ENCODE measurements at regions not wholly inside any gene's neighbourhood (a gene's known extent, or its start where the extent isn't known, plus 50 kb on each side); places are given as distances from the start of the nearest gene placed in this dataset.
"Not testable (repeated sequence)": the region's sequence is repeated elsewhere in the genome, so short reads cannot be mapped to it uniquely, and the experiment has no call there.

DNA sequence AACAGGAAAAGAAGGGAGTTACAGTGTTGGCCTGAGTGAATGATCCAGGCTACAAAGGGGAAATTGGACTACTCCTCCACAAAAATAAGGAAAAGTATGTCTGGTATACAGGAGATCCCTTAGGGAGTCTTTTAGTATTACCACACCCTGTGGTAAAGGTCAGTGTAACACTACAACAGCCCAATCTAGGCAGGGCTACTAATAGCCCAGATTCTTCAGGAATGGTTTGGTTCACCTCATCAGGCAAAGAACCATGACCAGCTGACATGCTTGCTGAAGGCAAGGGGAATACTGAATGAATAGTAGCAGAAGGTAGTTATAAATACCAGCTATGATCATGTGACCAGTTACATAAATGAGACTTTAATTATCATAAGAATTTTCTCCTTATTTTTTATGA is 372.6 kb upstream of the ATP11B start:
- no peak for DNase-seq

DNA sequence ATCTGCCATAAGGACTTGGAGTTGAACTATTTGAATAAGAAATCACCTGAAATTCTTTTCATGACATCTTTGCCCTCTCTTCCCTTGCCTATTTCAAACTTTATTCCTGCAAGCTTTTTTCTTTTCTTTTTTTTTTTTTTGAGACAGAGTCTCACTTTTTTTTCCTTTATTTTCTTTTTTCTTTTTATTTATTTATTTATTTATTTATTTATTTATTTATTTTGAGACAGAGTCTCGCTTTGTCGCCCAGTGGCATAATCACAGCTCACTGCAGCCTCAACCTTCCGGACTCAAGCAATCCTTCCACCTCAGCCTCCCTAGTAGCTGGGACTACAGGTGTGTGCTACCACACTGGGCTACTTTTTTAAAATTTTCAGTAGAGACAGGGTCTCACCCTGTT is 369.3 kb upstream of the ATP11B start:
- DNase-seq, result no peak

DNA sequence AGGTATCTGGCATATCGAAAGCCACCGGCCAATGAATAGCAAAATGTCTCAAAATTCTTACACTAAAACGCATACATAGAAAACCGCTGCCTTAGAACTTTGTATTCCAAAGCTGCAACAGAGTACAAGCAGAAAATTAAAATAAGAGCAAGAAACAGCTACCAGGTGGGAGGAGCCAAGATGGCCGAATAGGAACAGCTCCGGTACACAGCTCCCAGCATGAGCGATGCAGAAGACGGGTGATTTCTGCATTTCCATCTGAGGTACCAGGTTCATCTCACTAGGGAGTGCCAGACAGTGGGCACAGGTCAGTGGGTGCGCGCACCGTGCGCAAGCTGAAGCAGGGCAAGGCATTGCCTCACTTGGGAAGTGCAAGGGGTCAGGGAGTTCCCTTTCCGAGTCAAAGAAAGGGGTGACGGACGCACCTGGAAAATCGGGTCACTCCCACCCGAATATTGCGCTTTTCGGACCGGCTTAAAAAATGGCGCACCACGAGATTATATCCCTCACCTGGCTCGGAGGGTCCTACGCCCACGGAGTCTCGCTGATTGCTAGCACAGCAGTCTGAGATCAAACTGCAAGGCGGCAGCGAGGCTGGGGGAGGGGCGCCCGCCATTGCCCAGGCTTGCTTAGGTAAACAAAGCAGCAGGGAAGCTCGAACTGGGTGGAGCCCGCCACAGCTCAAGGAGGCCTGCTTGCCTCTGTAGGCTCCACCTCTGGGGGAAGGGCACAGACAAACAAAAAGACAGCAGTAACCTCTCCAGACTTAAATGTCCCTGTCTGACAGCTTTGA is 367.2 kb upstream of the ATP11B start:
- not testable (repeated sequence) for DNase-seq

DNA sequence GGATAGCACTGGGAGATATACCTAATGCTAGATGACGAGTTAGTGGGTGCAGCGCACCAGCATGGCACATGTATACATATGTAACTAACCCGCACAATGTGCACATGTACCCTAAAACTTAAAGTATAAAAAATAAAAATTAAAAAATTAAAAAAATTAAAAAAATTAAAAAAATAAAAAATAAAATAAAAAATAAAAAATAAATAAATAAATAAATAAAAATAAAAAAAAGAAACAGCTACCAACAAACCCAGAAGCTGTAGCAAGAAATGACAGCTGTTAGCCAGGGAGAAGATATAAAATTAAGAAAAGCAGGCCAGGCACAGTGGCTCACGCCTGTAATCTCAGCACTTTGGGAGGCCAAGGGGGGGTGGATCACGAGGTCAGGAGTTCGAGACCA is 361.3 kb upstream of the ATP11B start:
- DNase-seq, result not testable (repeated sequence)

DNA sequence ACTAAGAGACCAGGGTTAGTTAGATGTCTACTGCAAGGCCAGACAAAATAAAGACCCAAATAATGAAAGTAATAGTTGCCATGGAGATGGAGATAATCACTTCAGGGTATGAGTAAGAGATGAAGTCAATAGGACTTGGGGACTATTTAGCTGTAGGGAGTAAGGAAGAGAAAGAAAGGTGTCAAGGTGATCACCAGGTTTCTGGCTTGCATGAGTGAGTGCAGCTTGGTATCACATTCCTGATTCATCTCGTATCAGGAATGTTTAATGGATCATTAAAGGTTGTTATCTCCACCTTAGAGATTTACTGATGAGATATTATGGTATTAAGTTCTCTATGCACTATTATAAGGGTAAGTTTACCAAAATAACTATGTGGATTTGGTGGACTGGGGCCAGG is 357.4 kb upstream of the ATP11B start:
- DNase-seq, result no peak

DNA sequence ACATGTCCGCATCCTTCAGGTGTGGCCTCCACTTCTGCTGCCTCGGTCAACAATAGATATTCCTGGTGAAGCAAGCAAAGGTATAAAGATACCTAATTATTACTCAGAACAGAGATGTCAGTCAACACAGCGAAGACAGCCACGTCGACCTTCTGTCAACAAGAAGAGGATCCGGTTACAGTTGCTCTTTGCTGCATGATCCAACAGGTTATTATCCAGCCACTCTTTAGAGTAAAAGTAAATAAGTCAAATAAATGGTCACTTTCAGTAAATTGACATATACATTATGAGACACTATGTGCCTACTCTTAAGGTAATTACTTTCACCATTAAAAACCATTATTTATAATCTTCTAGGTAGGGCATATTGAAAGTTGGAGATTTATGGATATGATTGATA is 356.8 kb upstream of the ATP11B start:
- no peak for DNase-seq

DNA sequence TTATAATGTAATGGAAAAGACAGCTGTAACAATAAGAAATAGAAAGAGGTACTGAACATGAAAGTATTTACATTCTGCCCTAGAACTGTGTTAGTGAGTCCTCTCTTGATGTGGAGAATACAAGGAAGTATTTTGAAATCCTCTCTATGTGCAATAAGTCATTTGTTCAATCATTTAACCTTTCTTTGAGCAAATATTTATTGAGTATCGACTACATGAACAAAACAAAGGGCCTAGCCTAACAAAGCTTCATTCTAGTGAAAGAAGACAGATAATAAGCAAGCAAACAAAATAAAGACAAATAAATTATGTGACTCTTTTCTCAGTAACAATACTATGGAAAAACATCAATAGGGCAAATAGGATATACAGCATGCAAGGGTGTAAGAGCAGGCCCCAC is 354.9 kb upstream of the ATP11B start:
- DNase-seq, result no peak

DNA sequence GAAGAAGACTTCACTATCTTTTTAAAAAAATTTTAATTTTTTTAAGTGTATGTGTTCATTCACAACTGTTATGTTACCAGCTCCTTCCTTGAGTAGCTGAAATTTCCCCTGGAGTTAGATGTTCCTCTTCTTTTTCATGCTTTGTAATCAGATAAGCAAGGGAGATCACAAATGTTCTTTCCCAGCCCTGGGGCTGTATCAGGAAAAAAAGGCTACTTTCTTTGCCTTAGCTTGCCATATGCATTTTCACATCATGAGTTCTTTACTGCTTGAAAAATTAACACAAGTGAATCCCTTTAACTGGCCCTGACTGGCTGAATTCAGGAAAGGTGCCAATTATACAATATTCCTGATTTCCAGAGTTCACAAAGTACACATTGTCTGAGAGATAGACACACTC is 353.2 kb upstream of the ATP11B start:
- DNase-seq, result no peak

DNA sequence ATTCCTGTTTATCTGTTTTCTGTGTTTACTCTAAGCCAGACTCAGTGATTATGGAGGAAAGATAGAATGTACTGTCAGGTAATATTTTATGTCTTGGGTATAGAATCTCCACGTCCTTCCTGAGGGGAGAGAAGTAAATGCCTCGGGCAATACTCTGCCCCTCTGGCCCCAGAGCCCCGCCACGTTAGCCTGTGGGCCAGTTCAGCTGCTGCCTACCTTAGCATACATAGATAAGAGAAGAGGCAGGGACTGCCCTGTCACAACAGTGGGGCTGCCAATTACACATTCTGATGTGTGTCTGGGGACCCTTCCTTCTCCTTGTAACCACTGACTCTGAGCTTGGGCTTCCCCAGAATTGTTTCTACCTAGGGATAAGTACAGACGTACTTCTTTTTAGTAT is 347.7 kb upstream of the ATP11B start:
- DNase-seq, result no peak

DNA sequence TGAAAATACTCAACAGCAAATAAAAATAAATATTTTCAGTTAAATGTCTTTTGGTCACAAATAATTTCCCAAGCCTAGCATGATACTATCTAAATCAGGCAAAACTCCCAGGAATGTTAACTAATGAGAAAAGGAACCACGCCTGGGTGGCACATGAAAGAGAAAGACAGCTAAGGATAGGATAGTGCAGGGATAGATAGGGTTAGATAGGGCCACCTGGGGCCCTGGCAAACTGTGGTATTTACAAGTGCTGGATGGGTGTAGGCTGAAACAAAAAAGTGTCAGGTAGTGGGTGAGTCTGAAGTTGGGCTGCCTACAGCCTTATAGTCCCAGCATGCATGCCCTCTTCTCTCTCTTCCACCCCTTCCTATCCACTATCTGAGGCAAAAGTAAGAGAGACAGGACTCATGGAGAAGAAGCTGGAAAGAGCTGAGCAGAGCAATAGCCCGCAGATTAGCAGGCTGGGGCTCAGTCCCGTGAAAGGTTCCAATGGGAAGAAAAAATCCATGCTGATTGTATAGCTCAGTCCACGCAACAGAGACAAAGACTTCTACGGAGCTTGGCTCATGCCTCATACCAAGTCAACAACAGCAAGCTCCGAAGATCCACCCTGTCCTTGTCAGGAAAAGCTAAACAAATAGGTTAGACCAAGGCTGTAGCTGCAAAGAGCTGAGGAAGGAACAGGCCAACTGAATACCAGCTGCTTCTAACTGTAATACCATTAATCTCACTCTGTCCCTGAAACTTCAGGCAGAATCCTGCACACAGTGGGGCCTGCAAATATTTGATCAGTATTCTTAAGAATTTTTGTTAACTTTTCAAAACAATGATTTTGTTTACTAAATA is 342.1 kb upstream of the ATP11B start:
- DNase-seq, result no peak

DNA sequence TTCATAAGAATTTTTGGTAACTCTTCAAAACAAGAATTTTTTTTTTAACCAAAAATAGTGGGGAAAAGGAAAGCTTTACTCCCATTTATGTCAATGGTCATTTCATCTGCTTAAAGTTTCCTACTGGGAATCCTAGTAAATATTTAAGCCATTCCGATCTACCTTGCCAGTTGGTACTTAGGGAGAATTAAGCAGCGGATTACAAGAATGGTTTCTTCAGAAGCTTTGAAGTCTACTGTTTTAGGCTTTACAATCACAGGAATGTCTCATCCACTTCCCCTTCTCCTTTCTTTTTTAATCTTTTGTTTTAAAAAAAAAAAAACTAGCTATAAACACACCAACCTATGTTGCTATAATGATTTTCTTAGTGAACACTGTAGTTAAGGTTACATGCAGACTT is 341.4 kb upstream of the ATP11B start:
- no peak for DNase-seq

DNA sequence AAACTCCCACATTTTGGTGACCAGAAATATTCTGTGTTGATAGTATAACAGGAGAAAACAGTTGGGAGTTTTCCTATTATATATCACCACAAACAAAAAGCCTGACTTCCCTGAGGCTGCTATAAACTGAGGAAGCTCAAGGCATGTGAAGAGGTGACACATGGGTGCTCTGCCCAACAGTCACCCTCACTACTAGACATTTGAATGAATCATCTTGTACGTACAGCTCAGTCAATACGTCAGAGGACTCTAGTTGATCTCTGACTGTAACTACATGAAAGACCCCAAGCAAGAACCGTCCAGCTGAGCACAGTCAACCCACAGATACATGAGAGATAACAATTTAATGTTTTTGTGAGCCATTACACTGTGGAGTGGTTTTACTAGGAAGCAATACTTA is 338.3 kb upstream of the ATP11B start:
- DNase-seq, result no peak

DNA sequence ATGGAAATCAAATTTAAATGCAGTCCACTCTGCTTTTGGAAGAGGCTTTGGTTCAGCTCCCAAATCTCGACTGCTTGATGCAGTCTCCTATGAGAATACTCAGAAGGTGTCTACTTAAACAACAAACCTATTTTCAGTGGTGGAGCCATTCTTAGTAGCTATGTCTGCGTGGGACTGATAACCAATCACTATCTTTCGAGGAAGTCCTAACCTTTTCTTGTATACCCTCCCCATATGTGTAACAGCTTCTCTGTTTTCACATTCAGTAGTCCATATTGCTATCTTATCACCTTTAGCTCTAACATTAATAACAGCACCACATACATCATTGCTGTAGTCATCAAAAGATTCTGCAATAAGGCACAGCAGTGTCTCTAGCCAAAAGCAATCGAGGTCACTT is 333.0 kb upstream of the ATP11B start:
- DNase-seq, result no peak

DNA sequence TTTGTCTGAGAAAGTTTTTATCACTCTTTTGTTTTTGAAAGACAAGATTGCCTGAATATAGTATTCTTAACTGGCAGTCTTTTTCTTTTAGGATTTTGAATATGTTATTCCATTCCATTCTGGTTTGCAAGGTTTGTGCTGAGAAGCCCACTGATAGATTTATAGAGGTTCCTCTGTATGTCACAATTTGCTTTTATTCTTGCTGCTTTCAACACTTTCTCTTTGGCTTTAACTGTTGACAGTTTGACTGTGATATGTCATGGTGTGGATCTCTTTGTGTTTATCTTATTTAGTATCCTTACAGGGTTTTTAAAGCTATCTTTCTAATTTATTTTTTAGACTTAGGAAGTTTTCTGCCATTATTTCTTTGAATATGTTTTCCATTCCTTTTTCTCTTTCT is 331.2 kb upstream of the ATP11B start:
- DNase-seq, result no peak

DNA sequence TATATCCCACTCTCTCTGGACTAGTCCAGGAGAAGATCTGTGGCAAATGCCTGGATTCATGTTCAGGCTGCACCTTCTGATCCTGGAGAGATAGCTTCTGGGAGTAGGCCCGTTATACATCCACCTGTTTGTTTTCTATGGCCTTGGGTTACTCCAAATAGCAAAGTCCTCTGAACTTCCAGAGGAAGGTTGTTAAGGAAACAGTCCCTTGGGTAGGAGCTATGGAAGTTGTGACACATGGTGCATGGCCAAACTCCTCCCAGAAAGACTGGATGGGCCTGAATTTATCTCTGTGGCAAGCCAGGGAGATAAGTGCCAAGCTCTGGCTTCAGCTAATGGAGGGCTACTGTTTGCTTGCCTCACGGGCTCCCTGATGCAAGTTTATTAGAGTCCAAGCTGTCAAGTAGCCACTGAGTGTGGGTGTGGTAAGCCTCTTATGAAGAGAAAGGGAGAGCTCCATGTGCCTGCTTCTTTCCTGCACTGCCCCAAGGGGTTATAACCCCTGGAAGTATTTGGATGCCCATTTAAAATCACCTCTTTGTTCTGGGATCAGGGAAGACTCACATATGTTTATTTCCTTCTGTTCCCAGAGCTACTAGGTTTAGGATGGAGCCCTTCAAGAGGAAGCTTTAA is 328.7 kb upstream of the ATP11B start:
- no peak for DNase-seq

DNA sequence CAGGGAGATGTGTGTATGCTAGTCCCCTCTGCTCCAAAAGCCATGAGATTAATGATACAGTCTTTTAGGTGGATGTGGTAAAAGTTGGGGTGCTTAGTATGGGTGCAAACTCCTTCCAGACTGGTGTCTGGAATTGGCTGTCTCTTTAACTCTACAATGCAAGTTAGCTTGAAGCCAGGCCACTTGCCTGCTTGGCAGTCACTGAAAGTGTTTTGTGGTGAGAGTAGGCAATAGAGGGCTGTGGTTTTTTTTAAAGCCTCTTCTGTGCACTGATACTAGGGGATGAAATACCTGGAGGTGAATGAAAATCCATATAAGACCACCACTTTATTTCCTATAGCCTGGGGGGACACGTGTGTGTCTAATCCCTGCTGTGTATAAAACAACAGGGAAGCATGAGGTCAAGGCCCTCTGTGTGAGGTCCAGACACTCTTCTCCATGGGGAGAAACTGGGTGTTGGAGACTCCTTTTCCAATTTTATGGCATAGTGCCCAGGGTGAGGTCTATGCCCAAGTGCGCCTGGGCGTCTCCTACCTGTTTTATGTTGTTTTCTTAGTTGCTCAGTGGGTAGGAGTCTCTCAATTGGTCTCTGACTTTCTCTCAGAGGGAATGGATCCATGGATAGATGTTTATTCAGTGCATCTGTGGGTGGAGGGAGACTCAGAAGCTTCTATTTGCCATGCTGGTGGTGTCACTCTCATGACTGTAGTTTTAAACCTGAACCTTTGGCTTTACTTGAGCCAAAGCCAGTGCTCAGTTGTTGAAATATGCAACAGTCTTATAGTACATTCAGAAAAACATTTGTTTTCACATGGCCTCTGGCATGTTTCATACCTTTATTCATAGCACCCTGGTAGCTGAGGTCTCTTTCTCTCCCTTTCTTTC is 327.8 kb upstream of the ATP11B start:
- no peak for DNase-seq

DNA sequence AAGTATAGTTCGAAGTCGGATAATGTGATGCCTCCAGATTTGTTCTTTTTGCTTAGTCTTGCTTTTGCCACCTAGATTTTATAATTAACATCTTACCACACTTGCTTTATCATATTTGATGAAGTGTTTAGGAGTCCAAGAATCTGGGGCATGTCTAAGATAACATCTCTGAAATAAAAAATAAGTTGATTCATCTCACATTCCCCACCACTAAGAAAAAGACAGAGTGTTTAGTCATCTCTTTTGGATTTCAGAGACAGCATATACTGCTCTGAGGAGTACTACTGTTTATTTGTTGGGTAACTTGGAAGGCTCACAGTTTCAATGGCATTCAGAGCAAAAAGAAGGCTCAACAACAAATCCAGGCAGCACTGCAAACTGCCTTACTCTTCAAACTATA is 324.2 kb upstream of the ATP11B start:
- DNase-seq, result no peak

DNA sequence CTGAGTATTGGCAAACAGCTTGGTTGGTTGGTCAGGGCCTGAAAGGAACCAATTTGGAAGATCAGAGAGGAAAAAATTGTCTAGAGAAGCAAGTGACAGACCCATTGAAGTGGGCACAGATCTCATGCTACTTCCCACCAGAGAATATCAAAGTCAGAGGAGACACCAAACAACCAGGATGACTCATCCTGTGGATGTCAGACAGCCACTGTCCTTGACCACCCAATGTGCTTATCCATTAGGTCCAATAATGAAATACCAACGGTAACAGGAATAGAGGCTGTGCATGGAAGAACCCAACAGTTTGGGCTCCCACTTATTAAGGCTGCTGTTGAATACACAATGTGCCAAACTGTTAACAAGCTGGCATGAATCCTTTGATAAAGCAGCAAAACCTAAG is 323.1 kb upstream of the ATP11B start:
- DNase-seq, result no peak

DNA sequence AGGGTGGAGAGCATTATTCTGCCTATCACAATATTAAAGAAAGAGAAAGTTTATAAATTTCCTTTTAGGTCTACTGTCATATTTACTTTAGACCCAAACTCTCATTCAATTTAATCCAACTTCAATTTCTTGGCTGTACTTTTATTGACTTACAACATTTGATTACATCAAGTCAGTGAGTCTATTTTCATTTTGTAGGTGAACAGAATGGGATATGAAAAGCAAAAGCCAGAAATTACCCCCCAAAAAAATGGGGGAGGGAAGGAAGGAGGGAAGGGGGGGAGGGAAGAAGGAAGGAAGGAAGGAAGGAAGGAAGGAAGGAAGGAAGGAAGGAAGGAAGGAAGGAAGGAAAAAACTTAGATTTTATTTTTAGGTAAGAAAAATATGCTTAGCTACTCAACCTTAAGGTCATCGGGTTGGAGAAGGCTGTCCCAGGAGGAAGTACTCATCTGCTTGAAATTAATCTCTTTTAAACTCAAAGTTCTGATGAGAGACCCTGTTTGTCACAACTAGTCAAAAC is 320.1 kb upstream of the ATP11B start:
- DNase-seq, result no peak

DNA sequence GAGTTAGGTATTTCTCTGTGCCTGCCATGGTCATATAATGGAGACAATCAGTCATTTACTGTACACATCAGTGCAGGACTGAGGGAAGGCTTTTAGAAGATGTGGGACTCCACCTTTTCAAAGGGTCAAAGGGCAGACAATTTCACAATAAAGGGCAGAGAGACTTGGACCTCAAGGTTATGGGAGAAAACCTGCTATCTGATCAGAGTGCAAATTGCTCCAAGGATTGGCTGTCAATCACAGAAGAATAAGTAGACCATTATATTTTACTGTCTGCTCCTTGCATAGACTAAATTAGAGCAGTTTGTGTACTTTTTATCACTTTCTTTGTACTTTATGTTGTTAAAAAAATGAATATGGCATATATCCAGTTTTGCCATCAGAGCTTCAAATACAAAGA is 314.9 kb upstream of the ATP11B start:
- no peak for DNase-seq

DNA sequence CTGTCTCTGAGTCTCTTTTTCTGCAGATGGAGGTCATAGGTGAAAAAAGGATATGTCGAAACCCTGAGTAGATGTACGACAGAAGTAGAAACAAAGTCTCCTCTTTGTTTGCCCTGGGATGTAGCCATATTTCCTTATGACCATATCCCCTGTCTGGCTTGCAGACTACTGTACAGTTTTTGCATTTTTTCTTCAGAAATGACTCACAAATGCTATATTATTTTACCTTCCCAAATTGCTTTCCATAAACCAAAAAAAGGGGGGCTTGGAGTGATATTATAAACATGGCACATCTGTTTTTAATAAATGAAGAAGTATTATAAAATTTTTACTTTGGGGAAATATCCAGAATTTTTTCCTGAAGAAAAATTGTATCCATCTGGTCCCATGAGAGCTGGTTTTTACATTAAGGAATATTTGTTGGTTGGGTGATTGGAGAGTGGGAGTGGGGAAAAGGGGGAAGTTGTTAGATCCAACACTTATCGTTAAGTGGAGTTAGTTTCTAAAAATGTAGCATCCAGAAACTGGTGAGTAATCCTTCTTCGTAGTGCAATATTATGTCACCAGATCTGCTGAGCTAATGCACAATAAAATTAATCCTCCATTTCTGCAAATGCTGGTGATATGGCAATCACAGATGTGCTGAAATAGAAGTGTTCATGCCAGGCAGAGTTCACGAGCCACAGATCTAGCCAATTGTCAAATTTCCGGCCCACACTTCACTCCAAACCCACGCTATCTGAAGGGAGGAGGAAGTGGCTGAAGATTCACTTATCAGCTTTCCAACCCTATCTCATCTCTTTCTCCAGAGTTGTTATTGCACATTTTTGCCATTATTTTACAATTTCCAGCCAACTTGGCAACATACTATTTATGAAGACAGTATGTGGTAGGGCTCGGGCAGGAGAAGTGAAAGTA is 313.6 kb upstream of the ATP11B start:
- no peak for DNase-seq

DNA sequence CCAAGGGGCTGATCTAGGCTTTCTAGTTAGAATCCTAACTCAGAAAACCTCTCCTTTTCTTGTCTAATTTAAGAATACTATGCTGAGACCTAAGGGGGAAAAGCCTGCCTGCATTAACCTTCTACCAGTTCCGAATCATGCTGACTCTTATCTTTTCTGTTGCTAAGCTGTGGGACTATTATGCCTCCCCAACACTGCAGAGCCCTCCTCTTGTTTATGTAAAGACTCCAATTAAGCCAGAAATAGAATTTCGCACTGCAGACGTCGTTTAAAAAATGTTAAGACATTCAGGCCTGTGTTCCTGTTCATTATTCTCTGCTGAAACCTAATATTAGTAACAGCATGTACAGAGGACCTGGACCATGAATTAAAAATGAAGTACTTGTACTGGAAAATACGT is 310.6 kb upstream of the ATP11B start:
- DNase-seq, result no peak

All from activated naive CD4-positive, alpha-beta T cell treated with anti-CD3 and anti-CD28 coated beads, Interleukin-2, amount 50 U/mL, for 16 hours (primary cell).